Neuronal stem cell (in vitro differentiated cells): ENCODE measurements at regions not wholly inside any gene's neighbourhood (a gene's known extent, or its start where the extent isn't known, plus 50 kb on each side); places are given as distances from the start of the nearest gene placed in this dataset.

Source experiments
- DNase-seq: peaks from one replicate; pipeline ENCODE4 v3.0.0-alpha.2; 2013; ENCODE audit warnings: low spot score
- H2AFZ ChIP-seq: one replicate; pipeline ENCODE4 v1.6.1; 2013; ENCODE audit warnings: mild to moderate bottlenecking, low read length, inconsistent platforms
- H2AK5ac ChIP-seq: 2 replicates; pipeline ENCODE4 v1.6.1; 2013; ENCODE audit warnings: low read depth, mild to moderate bottlenecking, inconsistent platforms, low read length, moderate library complexity, mixed read lengths
- H2BK120ac ChIP-seq: 2 replicates; pipeline ENCODE4 v1.6.1; 2013; ENCODE audit warnings: low read depth, mild to moderate bottlenecking, inconsistent platforms, low read length, moderate library complexity, mixed read lengths
- H2BK12ac ChIP-seq: one replicate; pipeline ENCODE4 v1.6.1; 2013; ENCODE audit warnings: low read length, inconsistent platforms
- H2BK15ac ChIP-seq: 2 replicates; pipeline ENCODE4 v1.6.1; 2013; ENCODE audit warnings: mild to moderate bottlenecking, low read length, inconsistent platforms, mixed read lengths
- H2BK5ac ChIP-seq: one replicate; pipeline ENCODE4 v1.6.1; 2013; ENCODE audit warnings: inconsistent platforms, mild to moderate bottlenecking, low read length, moderate library complexity
- H3K14ac ChIP-seq: one replicate; pipeline ENCODE4 v1.6.1; 2013; ENCODE audit warnings: low read length, inconsistent platforms
- H3K18ac ChIP-seq: 2 replicates; pipeline ENCODE4 v1.6.1; 2013; ENCODE audit warnings: low read length, inconsistent platforms
- H3K23ac ChIP-seq: 2 replicates; pipeline ENCODE4 v1.6.1; 2013; ENCODE audit warnings: low read depth, mild to moderate bottlenecking, mixed read lengths, low read length, inconsistent platforms; ENCODE audit not compliant: poor library complexity
- H3K27ac ChIP-seq: replicated peaks from 3 replicates; pipeline ENCODE4 v1.5.1; 2013; ENCODE audit warnings: low read length, inconsistent platforms
- H3K27me3 ChIP-seq, 3 experiments: 2 replicates each; pipeline ENCODE4 v1.6.1; 2013; ENCODE audit warnings: low read length in 3 of 3, mild to moderate bottlenecking in 2 of 3, inconsistent platforms in 1 of 3, low read depth in 1 of 3, mixed read lengths in 1 of 3, moderate library complexity in 1 of 3; ENCODE audit not compliant: control insufficient read depth in 3 of 3, insufficient read depth in 3 of 3
- H3K36me3 ChIP-seq, 2 donors: replicated peaks in 1 of 2; 2 replicates each; pipeline ENCODE4 v1.6.1; 2013; ENCODE audit warnings: low read length in 2 of 2; ENCODE audit not compliant: control insufficient read depth in 2 of 2, insufficient read depth in 2 of 2
- H3K4ac ChIP-seq: 2 replicates; pipeline ENCODE4 v1.6.1; 2013; ENCODE audit warnings: inconsistent platforms, mild to moderate bottlenecking, low read length, moderate library complexity
- H3K4me1 ChIP-seq, 2 donors: 1 replicate in 1 of 2; 2 replicates in 1 of 2; pipeline ENCODE4 v1.6.1; 2013; ENCODE audit warnings: low read length in 2 of 2, low read depth in 1 of 2; ENCODE audit not compliant: control insufficient read depth in 2 of 2, insufficient read depth in 1 of 2
- H3K4me2 ChIP-seq: one replicate; pipeline ENCODE4 v1.6.1; 2013; ENCODE audit warnings: mild to moderate bottlenecking, low read length, inconsistent platforms; ENCODE audit not compliant: insufficient read depth, poor library complexity, severe bottlenecking
- H3K4me3 ChIP-seq, 2 donors: 2 replicates each; pipeline ENCODE4 v1.5.1; 2013; ENCODE audit warnings: low read length in 2 of 2, mild to moderate bottlenecking in 2 of 2, inconsistent platforms in 1 of 2, moderate library complexity in 1 of 2
- H3K79me1 ChIP-seq: one replicate; pipeline ENCODE4 v1.6.1; 2013; ENCODE audit warnings: low read depth, mild to moderate bottlenecking, inconsistent platforms, low read length, moderate library complexity
- H3K9ac ChIP-seq: one replicate; pipeline ENCODE4 v1.6.1; 2013; ENCODE audit warnings: mild to moderate bottlenecking, low read depth, low read length, inconsistent platforms; ENCODE audit not compliant: poor library complexity
- H3K9me3 ChIP-seq, 2 donors: replicated peaks in 1 of 2; 2 replicates each; pipeline versions ENCODE3 to v1.6.1; 2013; ENCODE audit warnings: low read length in 2 of 2, mild to moderate bottlenecking in 2 of 2, inconsistent platforms in 1 of 2, low read depth in 1 of 2, mixed read lengths in 1 of 2, moderate library complexity in 1 of 2; ENCODE audit not compliant: control insufficient read depth in 2 of 2, insufficient read depth in 1 of 2
- H4K8ac ChIP-seq: one replicate; pipeline ENCODE4 v1.6.1; 2013; ENCODE audit warnings: low read depth, mild to moderate bottlenecking, inconsistent platforms, low read length, moderate library complexity
- H4K91ac ChIP-seq: one replicate; pipeline ENCODE4 v1.6.1; 2013; ENCODE audit warnings: low read length, low read depth, mild to moderate bottlenecking, inconsistent platforms; ENCODE audit not compliant: poor library complexity
- WGBS, 2 donors: extraction: QIAGEN DNeasy Blood & Tissue Kit; methylation state at CpG; one replicate each; pipeline ENCODE4 v1.1.7; 2013; ENCODE audit warnings: missing lambda C conversion rate in 2 of 2, mixed read lengths in 1 of 2; ENCODE audit not compliant: insufficient read length in 2 of 2, insufficient replicate concordance in 1 of 2; ENCODE audit errors: extremely low coverage in 2 of 2; 5-methylcytosine and 5-hydroxymethylcytosine counted together

DNA sequence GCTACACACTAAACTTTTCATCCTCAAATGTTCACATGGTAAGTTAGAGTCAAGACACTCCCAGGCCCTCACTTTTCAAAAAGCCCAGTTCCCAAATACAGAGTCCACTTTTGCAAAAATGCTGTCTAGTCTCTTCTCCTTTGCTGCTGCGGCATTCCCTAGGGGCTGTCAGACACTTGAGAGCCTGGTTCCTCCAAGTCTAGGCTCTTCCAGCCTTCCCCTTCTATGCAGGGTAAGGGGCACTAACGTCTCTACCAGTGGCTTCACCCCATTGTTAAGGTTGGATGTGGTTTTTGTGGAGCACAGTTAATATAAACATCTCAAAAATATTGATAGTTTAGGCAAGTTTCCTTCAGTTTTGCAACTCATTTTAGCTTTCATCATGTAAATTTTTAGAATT, 181.5 kb downstream of the KIF18A start:
- Histone ChIP-seq H2BK15ac (no peak overlapping the region), H3K9me3 (no peaks in the 10 kb centered on the region), H3K4me1 (no peaks in the 10 kb centered on the region), H3K27ac (no peak overlapping the region), H3K79me1 (no peaks in the 10 kb centered on the region), H2AK5ac (no peak overlapping the region), H3K14ac (no peak overlapping the region), H3K4ac (no peak overlapping the region), H3K36me3 (no peaks in the 10 kb centered on the region), H3K27me3 (no peaks in the 10 kb centered on the region), H4K91ac (no peak overlapping the region), H2BK5ac (no peak overlapping the region), H3K4me3 (no peak overlapping the region), H2BK120ac (no peak overlapping the region), H3K4me2 (no peak overlapping the region), H2BK12ac (no peak overlapping the region), H3K18ac (no peak overlapping the region), H3K9ac (no peak overlapping the region), H2AFZ (no peak overlapping the region), H3K23ac (no peak overlapping the region), H4K8ac (no peak overlapping the region)
- DNase-seq, result no peak
- WGBS, 2 donors, result no CpG with 5 or more reads among the region's 2 CpGs

DNA sequence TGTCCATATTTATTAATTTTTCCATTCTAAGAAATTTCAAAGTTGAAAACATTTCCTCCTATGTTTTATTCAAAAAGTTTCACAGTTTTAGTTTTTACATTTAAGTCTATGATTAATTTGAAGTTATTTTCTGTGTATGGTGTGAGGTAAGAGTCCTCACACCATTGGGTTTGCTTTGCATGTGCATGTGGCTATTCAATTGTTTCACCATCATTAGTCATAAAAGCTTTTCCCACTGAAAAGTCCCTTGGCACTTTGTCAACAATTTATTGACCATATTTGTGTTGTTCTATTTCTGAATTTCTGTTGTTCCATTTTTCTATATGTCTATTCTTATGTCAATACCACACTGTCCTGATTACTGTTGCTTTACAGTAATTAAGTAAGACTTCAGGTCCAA, 186.5 kb downstream of the KIF18A start:
- peaks cover 0 to 1% of the 10 kb centered on the region in 2 donors for H3K4me1 ChIP-seq

DNA sequence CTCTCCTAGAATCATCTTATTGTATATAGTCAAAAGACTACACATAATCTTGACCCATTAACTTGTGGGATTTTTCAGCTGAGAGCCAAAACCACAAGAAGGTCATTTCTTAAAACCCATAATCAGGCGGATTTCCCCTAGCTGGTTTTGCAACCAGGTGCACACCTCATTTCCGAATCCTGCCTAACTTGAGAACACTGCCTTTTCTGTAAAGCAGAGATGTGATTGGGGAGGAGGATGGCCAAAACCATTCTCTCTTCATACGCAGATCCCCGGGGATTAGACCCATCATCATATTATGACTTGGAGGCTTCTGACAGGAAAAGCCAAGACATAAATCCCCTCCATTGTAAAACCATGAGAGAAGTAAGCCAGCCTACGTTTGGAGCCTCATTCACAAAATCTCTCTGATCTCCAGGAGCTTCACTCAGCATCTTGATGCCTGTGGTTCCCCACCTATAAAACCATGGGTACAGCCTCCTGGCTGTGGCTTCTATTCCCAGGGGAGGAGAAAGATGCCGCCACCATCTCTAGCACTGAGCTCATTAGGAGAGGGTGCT, 191.3 kb downstream of the KIF18A start:
- Histone ChIP-seq H4K8ac (no peak overlapping the region), H3K18ac (no peak overlapping the region), H2BK120ac (no peak overlapping the region), H2BK15ac (no peak overlapping the region), H3K36me3 (no peaks in the 10 kb centered on the region), H3K79me1 (no peaks in the 10 kb centered on the region), H2AFZ (no peak overlapping the region), H2AK5ac (no peak overlapping the region), H3K4ac (no peak overlapping the region), H3K4me1 (peaks cover 0 to 5% of the 10 kb centered on the region in 2 donors), H3K27ac (no peak overlapping the region), H2BK12ac (no peak overlapping the region), H4K91ac (no peak overlapping the region), H3K4me2 (no peak overlapping the region), H3K9me3 (no peaks in the 10 kb centered on the region), H3K27me3 (no peaks in the 10 kb centered on the region), H2BK5ac (no peak overlapping the region), H3K9ac (no peak overlapping the region), H3K14ac (no peak overlapping the region), H3K4me3 (no peak overlapping the region), H3K23ac (no peak overlapping the region)
- no CpG with 5 or more reads among the region's 6 CpGs for WGBS, 2 donors
- no peak for DNase-seq

More for the DNA sequence above, 186.5 kb downstream of the KIF18A start:
- Histone ChIP-seq H3K36me3 (no peaks in the 10 kb centered on the region), H2BK120ac (no peak overlapping the region), H2BK5ac (no peak overlapping the region), H3K9me3 (no peaks in the 10 kb centered on the region), H2AFZ (no peak overlapping the region), H3K4me3 (no peak overlapping the region), H2BK15ac (no peak overlapping the region), H3K4me2 (no peak overlapping the region), H3K18ac (no peak overlapping the region), H3K27ac (no peak overlapping the region), H4K91ac (no peak overlapping the region), H3K14ac (no peak overlapping the region), H3K79me1 (no peaks in the 10 kb centered on the region), H3K9ac (no peak overlapping the region), H2AK5ac (no peak overlapping the region), H3K23ac (no peak overlapping the region), H3K4ac (no peak overlapping the region), H2BK12ac (no peak overlapping the region), H3K27me3 (no peaks in the 10 kb centered on the region), H4K8ac (no peak overlapping the region)
- no peak for DNase-seq

DNA sequence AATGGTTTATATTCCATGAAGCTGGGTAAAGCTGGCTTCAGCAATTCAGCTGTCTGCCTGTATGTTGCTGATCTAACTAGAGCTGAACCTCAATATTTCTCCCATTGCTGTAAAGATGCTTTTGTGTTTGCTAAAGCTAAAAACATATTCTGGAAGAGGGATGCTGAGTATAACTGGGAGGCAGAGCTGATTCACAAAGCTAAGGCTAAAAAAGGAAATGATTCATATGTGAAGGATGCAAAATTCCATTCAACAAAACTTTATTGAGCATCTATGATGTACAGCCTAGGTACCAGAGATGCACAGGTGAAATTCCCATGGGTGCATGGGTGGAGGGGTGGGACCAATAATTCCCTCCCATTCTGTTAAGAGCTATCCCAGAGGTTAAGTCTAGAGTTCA, 193.9 kb downstream of the KIF18A start:
- Histone ChIP-seq H3K9me3 (no peaks in the 10 kb centered on the region), H3K79me1 (no peaks in the 10 kb centered on the region), H3K4me1 (peaks cover 0 to 5% of the 10 kb centered on the region in 2 donors), H3K27ac (no peak overlapping the region), H4K91ac (no peak overlapping the region), H3K18ac (no peak overlapping the region), H2BK15ac (no peak overlapping the region), H3K9ac (no peak overlapping the region), H3K4ac (no peak overlapping the region), H3K4me3 (no peak overlapping the region), H3K36me3 (no peaks in the 10 kb centered on the region), H3K4me2 (no peak overlapping the region), H3K23ac (no peak overlapping the region), H4K8ac (no peak overlapping the region), H2AK5ac (no peak overlapping the region), H3K14ac (no peak overlapping the region), H2AFZ (no peak overlapping the region), H3K27me3 (no peaks in the 10 kb centered on the region), H2BK5ac (no peak overlapping the region), H2BK12ac (no peak overlapping the region), H2BK120ac (no peak overlapping the region)
- DNase-seq, result no peak
